HL-60/S4 treated with phorbol 12-myristate 13-acetate at 8.2 ng/mL for 4 days and 3 days (cell line): ENCODE measurements at regions not wholly inside any gene's neighbourhood (a gene's known extent, or its start where the extent isn't known, plus 50 kb on each side); places are given as distances from the start of the nearest gene placed in this dataset.

ENCODE experiments used
- in situ Hi-C: fragments of 300-500 bp; cut with MboI; formaldehyde crosslinking; loops from 2 replicates; pipeline ENCODE4 v1.15.0; 2022; ENCODE audit warnings: low sequenced_read_pairs

DNA sequence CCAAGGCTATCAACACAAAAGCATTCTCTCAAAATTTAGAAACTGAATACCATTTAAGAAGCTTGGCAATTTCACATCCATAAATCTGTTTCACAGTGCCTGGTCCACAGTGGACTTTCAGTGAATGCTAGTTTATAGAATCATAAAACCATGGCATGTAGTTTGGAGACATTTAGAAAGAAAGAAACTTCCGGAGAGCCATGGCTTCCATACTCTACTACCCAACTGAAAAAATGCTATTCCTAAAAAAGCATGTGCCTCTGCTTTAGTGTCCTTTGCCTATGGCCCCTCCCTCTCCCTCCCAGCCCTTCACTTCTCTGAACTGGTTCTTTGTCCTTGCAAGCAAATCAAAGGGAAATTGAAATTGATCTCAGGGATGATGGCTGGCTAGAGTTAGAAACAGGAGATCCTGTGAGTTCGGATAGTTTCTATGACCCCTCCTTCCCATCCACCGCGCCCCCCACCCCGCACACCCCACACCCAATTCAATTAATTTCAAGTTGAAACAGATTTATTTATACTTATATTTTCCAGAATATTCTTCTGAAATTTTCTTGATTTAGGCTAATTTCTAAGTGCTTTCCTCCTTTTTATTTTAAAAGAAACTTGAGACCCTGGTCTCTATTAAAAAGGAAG, 248.3 kb downstream of the TRIB2 start:
- in situ Hi-C loops, result no loop called here

DNA sequence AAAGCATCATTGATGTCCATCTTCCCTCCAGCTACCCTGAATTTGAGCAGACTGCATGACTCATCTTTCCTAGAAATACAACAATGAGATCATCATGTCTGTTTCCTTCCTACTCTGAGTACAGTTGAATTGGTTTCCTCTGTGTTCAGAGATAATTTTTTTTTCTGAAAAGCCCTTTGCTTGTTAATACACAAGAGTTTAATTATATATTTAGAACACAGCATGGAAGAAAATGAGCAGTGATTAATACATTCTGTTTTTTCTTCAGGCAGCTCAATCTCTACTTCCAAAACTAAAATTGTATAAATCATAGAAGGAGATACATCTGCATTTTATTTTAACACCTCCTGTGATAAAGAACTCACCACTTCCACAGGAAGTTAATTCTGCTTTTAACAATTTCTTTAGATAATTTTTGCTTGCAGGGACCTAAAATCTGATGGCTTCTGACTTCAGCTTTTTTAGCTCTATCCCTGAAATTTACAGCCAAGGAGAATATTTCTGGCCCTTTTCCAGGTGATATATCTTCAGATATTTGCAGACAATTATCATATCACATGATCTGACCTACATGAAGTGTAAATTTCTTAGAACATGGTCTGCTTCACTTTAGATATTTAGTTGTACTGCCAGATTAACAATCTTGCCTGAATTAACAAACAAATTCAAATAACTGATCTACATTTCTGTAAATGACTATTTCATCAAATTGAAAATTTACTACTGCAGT, 249.0 kb downstream of the TRIB2 start:
- in situ Hi-C loops, result no loop called here

DNA sequence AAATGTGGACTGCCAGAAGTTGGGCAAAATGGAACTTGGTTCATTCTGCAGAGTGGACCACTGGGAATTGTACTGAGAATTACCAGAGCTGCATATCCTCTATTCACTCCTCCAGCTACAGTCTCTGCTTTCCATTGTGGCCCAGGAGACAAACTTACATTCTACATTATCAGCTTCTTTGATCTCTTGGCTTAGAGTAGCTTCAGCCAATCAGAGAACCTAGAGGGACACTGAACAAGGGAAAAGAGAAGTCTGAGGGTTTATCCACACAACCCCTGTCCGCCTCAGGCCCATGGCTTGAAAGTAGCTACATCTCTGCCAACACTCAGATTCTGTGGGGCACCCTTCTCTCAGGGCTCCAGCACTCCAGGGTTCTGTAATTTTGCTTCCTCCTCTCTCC, 251.1 kb downstream of the TRIB2 start:
- in situ Hi-C loops, result no loop called here

DNA sequence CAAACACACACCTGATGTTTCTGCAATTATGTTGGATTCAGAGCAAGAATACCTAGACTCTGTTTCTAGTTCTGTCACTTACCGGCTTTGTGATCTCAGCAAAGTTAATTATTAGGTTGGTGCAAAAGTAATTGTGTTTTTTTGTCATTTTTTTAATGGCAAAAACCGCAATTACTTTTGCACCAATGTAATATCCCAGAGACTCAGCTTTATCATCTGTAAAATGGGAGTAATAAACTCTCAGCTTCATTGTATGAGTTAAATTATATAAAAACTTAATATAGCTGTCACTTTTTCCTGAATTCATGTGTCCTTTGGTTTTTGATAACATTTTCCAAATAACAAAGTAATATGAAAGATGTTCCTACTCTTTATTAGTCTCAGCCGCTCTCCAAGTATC, 251.7 kb downstream of the TRIB2 start:
- in situ Hi-C loops, result no loop called here

DNA sequence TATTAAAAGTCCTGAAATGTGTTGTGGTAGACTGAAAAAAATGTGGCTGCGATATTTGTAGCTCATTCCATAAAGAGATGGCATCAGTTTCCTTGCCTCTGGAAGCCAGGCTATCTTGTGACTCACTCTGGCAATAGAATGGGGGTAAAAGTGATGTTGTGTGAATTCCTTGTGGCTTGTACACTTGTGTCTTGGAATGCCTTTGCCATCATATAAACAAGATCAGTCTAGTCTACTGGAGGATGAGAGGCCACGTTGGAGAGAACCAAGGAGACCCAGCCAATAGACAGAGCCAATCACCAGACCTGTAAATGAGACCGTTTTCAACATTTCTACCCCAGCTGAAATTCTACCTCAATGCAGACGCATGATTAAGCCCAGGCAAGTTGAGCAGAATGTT, 254.1 kb downstream of the TRIB2 start:
- in situ Hi-C loops, result no loop called here

DNA sequence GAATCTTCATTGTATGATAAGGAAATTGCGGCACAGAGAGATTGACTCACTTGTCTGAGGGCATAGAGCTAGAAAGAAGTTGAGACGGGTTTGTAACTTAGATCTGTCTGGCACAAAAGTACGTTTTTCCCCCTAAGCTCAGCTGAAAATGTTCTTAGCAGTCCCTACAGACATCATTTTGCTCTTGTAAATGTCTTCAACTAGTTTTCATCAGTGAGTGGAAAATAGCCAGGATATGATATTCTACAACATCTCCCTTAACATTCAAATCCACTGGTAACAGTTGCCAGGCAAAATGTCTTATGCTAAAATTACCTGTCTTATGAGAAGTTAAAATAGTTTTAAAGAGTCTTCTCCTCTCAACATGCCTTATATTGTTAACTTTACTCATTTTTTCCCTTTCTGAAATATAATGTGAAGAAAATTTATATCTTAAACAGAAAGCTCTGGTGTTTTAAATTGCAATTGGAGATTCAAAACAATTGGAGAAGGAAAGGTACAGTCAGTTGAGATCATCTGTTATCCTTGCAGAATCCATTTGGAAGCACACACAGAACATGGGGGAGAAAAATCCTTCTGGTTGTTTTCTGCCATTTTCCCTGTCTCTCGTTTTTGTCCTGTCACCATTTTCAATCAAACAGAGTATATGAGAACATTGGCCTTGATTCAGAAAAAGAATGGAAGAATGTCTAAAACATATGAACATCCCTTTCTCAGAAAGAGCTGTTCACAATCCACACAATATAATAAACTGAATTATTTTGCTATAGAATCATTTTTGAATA, 255.0 kb downstream of the TRIB2 start:
- in situ Hi-C loops, result no loop called here

DNA sequence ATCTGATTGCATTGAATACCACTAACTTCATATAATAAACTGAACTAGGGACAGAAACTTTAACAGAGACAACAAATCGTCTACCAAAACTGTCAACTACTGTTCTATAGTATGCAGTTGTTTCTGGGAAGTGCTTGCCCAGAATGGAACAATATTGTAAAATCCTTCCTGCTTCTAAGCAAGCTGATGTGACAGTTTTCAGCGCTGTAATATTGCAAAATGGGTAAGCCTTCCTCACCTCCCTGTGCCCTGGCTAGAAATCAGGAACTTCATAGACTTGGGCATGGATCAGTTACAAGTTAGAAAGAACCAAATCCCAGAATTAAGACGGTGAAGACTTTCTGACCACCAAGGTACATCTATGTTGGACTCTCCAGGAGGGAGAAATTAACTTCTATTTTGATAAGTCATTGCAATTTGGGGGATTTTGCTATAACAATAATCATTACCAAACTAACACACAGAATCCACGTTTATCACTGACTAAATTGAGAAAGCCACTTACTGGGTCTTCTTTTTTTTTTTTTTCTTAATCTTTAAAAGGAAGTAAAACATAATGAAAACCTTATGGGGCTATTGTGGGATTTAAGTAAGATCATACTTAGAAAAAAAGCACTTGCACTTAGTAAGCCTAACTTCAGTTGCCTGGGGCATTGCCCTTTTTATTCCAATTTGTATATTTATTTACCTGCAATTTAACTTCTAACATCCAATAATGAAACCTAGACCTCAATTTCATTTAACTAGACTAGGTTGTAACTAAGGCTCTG, 261.5 kb downstream of the TRIB2 start:
- in situ Hi-C loops, result no loop called here

DNA sequence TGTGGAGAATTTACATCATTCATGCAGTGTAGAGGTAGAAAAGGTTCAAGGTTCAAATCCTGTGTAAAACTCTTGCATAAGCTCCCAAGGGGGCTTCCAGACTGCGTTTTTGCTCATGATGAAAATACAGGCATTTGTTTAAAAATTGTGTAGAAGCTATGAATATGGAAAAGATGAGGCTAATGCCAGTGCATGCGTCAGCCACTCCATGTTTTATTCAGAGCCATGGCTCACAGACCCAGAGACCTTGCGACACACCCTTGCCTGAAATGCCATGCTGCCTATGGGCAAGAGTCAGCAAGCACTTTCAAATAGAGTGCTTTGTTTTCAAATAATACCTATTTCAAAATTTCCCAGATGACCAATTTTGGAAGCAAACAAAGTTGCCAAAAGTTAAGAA, 262.3 kb downstream of the TRIB2 start:
- in situ Hi-C loops, result no loop called here

DNA sequence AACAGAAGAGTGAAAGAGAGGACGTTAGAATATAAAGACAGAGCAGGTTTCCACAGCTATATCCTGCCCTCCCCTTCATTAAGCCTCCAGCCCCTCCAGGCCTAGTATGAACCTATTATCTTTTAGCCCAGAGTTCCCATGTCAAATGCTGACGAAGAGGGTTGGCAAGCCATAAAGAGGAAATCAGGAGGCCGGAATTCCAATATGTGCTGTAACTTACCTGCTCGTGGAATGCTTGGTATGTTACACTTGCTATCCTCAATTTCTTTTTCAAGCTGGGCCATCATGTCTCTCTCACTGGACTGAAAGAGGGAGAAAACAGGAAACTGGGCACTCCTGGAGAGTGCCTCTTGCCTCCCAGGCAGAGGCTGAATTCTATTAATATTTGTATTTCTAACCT, 264.1 kb downstream of the TRIB2 start:
- in situ Hi-C loops, result no loop called here

DNA sequence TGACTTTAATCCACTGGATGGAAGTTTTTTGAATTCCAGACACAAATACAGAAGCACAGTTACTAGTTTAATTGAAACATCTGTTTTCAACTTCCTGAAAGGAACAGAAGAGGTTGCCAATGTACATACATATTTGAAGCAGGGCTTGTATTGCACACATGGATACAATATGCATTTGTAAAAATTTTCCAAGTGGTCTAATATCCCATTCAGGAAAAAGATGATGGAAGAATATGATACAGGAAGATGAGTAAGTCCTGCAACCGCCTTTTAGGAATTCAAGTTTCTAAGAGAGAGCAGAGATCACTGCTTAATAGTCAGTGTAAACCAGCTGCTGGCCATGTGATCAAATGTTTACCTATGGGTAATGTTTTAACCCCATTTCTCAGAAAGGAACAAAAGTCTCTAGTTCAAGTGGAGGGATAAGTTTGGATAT, 265.4 kb downstream of the TRIB2 start:
- in situ Hi-C loops, result no loop called here

DNA sequence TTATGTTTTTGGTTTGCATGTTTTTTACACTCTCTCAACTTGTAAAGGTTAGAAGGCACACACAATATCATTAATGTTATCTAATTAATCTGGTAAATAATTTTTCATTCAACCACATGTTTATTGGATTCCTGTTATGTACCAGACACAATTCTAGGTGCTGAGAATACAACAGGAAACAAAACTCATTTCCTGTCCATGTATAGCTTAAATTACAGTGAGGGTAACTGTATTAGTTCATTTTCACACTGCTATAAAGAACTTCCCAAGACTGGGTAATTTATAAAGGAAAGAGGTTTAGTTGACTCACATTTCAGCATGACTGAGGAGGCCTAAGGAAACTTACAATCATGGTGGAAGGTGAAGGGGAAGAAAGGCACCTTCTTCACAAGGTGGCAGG, 270.5 kb downstream of the TRIB2 start:
- in situ Hi-C loops, result no loop called here

DNA sequence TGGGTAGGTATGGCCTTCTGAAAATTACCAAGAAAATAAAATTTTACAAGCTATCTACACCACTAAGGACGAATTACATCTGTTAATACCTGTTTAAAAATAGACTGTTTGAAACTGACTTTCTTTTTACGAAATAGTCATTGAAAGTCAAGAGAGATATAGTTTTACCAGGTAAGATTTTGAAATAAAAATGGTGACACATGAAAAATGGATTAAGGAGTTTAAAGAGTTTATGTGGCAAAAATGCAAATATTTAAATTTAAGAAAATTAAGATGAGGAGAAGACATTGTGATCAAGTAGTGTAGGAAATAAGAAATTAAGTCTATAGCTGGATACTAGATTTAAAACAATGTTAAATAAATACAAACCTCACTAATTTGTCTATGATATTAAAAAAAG, 271.5 kb downstream of the TRIB2 start:
- in situ Hi-C loops, result no loop called here

DNA sequence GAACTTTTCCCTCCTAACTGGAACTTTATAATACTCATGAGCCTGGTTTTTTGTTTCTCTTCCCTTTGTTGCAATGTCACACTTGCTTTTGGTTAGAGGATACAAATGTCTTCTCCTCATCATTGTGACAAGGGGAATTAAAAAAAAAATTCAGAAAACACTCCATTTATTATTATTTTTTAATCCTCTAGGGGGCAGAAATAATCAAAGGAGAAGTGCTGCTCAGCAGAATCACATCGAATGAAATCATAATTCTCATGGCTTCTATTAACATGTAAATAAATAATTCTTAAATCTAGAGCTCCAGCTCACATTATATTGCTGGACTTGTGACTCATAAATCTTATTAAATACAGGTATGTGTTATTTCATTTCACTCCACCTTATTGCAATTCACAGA, 273.8 kb downstream of the TRIB2 start:
- in situ Hi-C loops, result no loop called here

DNA sequence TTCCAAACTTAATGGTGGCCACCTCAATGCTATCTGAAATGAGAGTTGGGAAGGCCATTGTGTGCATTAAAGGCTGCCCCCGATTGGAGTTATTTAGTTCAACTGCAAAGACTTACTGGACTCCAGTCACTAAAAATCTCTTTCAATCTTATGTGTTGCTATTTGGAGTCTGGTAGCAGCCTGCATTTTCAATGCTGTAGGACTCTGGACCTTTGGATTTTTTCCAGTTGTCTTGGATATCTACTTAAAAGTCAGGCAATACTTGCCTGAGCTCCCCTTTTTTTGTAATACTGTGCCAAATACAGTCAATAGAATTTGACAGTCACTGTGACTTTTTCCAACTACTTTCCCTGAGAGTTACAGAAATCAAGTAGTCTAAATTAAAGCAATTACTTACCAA, 281.9 kb downstream of the TRIB2 start:
- in situ Hi-C loops, result no loop called here

DNA sequence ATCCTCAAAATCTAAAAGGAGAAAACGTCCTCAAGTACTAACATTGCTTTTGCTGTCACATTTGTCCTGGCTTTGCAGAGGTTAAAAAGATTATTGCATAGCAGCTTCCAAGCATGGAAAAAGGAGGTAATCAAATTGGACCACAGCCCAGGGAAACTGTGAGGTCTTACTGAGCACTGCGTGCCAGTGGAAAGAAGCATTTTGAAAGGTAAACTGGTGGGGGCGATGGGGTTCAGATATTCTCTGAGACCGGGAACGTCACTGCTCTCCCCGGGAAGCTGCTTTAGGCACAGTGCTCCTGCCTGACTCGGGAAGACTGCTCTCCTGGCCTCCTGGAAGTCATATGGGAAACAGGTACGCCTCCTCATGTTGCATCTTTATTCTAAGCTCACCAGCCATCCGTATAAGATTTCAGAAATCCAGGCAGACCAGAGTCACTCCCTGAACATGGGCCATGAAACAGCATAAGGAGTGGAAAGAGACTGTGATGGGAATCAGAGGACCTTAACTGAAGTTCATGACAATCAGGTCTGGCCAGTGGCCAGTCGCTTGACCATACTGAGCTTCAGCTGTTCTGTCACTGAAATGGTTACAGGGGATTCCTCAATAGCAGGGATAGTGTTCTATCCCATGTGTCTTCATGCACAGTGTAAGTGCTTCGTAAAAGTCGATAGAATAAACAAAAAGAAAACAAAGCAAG, 284.1 kb downstream of the TRIB2 start:
- in situ Hi-C loops, result loop anchor here (10.0 kb wide), 1 partner anchor 1176 kb away; no protein-coding TSS in a partner anchor

DNA sequence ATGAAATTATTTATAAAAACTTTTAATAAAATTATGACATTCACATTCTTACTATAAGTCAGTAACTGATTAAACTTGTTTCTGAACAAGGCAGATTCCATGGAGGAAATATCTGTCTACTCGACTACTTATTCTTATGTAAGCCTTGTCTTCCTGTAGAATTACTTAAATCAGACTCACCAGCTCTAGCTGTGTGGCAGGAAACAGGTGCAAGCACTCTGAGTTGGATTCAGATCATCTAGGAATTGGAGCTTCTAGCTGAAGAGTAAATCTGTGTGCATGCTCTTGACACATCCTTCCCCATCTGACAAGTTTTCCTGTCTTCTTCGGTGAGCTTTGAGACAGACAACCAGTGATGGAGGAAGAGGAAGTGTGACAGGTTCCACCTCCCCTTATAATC, 284.7 kb downstream of the TRIB2 start:
- in situ Hi-C loops, result loop anchor here (10.0 kb wide), 1 partner anchor 1177 kb away; no protein-coding TSS in a partner anchor

DNA sequence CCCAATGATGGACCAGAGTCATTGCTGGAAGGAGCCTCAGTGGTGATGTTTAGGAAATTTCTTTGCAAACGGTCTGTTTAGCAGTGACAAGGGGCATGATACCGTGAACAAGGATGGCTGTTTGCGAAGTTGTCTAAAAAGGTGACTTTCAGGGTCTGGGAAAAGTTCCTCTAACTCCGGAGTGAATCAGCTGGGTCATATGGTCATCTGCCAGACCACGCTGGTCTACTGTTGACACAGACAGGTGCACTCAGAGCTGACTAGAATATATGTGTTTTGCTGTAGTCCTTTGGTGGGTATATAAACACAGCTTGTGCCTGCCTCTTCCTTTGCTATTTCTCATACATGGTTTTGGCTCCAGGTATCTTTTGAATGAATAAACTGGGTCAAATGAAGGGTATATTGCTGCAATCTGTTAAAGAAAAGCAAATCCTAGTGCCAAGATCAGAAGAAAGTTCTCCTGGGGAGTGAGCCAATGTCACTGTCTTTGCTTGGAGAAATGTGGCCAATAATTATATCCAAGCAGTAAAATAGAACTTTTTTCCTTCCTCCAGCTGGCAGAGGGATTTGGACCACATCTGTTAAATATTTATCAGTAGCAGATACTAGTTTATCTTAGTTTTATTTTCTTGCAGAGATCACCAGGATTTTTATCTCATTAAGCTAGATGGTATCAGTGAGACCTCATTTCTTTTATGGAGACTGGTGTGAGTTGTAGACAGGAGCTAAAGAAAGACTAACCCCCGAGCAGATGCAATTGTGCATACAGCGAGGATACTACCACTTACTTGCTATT, 286.0 kb downstream of the TRIB2 start:
- in situ Hi-C loops, result loop anchor here (10.0 kb wide), 1 partner anchor 1178 kb away; no protein-coding TSS in a partner anchor

DNA sequence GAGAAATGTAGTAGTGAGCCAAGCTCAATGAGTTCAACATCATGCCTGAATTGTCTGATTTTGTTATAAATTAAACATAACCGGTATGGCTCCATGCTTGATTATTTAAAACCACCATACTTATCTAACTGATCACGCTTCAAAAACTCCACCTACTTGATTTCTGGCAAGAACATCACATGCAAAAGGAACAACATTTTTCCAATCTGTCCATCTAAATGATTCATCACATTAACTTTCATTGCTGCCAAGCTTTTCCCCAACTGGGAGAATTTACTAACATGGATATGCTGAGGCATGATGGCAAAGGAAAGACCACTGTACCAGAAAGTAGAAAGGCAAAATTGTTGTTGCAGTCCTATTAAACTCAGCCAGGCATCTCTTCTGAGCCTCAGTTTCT, 286.8 kb downstream of the TRIB2 start:
- in situ Hi-C loops, result loop anchor here (10.0 kb wide), 1 partner anchor 1179 kb away; no protein-coding TSS in a partner anchor

DNA sequence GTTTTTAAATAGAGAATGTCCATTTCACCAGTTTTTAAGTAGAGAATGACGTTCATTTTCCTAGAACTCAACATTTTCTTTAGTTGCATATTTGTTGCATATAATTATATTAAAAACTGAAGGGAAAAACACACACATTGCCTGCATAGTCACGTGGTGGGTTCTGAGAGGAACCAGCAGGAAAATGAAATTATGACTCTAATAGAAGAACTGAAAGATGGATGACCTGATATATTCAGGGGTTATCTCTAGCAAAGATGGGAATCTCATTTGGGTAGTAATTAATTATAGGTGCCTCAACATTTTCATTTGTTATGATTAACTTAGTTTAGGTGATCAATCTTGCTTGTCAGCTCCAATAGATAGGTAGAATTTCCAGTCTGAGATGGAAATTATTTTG, 288.3 kb downstream of the TRIB2 start:
- in situ Hi-C loops, result loop anchor here (10.0 kb wide), 1 partner anchor 1180 kb away; no protein-coding TSS in a partner anchor
